Endothelial cell of umbilical vein (primary cell): ENCODE measurements at regions not wholly inside any gene's neighbourhood (a gene's known extent, or its start where the extent isn't known, plus 50 kb on each side); places are given as distances from the start of the nearest gene placed in this dataset.

Experiments used
- GATA2 ChIP-seq: IDR thresholded peaks from 2 replicates; pipeline ENCODE4 v1.7.0; 2011; ENCODE audit warnings: low read depth, mild to moderate bottlenecking, moderate library complexity, mixed read lengths, low read length; ENCODE audit not compliant: insufficient read length, insufficient read depth
- TF ChIP-seq, protein P1 (sequence below), 2 donors: IDR thresholded peaks; 1 replicate in 1 of 2; 2 replicates in 1 of 2; pipeline ENCODE4 v1.5.1; 2011; ENCODE audit warnings: low read length in 2 of 2, mild to moderate bottlenecking in 2 of 2, moderate library complexity in 2 of 2, control low read depth in 1 of 2, inconsistent platforms in 1 of 2, low read depth in 1 of 2; ENCODE audit not compliant: insufficient read depth in 1 of 2; ENCODE audit errors: extremely low read depth in 1 of 2

DNA sequence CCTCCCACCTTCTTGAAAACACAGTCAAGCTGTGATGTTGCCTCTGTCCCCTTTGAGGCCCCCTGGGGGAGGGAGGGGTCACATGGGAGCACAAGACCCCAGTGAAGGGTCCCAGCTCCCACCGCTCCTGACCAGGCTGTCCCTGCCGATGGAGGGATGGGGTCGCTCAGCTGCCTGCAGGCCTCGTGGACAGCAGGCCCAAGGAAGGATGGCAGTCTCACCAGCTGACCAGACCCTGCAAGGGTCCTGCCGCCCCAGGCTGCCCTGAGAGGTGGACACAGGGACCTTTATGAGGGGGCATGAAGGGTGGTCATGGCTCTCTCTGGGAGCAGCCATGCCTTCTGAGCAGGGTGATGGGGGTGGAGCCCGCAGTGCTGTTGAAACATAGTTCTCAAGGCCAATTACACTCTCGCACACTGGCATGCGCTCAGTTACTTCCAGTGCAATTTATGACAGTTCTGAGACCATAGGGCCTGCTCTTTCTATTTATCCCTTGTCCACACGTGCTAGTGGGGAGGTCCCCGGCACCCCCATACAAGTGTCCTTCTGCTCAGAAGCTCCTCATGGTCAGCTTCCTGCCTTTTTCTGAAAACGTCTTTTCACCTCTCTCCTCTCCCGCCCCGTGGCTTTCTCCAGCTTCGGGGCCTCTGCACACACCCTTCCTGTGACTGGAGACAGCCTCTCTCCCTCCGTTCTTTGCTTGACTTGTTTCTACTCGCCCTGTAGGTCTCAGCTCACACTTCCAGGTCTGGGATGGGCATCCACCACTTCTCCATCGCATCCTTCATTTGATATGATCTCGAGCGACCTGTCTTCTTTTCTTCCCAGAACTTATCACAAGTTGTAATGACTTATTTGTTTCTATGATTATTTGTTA lies 313.1 kb downstream of the ADGRD1 start:
- TF ChIP-seq GATA2 = no peak
- TF ChIP-seq, protein P1, sequence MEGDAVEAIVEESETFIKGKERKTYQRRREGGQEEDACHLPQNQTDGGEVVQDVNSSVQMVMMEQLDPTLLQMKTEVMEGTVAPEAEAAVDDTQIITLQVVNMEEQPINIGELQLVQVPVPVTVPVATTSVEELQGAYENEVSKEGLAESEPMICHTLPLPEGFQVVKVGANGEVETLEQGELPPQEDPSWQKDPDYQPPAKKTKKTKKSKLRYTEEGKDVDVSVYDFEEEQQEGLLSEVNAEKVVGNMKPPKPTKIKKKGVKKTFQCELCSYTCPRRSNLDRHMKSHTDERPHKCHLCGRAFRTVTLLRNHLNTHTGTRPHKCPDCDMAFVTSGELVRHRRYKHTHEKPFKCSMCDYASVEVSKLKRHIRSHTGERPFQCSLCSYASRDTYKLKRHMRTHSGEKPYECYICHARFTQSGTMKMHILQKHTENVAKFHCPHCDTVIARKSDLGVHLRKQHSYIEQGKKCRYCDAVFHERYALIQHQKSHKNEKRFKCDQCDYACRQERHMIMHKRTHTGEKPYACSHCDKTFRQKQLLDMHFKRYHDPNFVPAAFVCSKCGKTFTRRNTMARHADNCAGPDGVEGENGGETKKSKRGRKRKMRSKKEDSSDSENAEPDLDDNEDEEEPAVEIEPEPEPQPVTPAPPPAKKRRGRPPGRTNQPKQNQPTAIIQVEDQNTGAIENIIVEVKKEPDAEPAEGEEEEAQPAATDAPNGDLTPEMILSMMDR (IDR thresholded peaks at IDR 0.05; ENCODE audit: extremely low read depth in 1 of 2, insufficient read depth in 1 of 2, low read depth in 1 of 2, low read length in 2 of 2) = no peak
